ENCODE measurements at regions not wholly inside any gene's neighbourhood (a gene's known extent, or its start where the extent isn't known, plus 50 kb on each side); places are given as distances from the start of the nearest gene placed in this dataset.

DNA sequence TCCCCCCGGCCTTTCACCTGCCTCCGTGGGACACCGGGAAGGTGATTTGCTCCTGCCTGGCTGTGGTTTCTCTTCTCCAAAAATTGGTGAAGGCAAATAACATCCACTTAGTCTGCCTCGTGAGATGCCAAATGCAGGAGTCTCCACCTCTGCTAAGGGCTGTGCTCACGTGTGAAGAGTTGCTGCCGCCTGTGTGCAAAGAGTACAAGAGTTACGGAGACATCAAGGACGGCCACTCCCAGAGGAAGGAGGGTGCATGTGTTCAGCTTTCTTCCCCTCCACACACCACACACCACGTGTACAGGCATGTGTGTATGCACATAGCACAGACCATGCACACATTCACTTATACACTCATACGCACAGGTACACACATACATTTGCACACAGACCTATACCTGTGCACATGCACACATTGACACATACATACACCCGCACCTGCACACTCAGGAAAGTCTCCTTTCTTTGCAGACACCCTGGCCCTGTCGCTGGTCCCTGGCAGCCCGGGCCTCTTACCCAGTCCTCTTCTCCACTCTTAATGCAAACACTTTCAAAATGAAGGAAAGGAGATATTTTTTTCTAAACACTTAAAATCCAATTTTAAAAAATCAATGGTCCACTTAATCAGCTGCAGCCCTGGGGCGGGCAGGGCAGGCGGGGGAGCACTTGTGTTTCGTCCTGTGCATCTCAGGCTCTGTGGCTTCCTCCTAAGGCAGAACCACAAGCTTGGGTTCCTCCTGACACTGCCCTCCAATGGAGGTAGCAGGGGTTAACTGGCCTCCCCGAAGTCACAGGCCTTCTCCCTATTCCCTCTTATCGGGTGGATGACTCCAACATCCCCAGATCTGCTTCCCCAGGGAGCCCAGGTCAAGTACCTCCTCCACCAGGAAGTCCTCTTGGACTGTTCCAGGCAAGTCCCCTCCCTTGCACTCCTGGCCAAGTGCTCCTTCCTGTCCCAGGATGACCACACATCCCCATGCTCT lies 103.0 kb downstream of the CPZ start:
- H3K36me3 ChIP-seq = no peaks in the 10 kb centered on the region
- H3K27me3 ChIP-seq = peaks cover 0 to 39% (median 0%) of the 10 kb centered on the region in 3 donors
- 68 to 76% methylated on average over 18 of the region's 18 CpGs for WGBS, 2 donors
- DNase-seq = peak; percentile 50
- intact Hi-C loops (cut with DNase I) = no loop called here
- no peaks in the 10 kb centered on the region for H3K9me3 ChIP-seq
- TF ChIP-seq POLR2A (IDR thresholded peaks at IDR 0.05) (no peak), EP300 (IDR thresholded peaks at IDR 0.05) (no peak), POLR2AphosphoS5 (IDR thresholded peaks at IDR 0.05) (no peak)
- TF ChIP-seq, protein P1, sequence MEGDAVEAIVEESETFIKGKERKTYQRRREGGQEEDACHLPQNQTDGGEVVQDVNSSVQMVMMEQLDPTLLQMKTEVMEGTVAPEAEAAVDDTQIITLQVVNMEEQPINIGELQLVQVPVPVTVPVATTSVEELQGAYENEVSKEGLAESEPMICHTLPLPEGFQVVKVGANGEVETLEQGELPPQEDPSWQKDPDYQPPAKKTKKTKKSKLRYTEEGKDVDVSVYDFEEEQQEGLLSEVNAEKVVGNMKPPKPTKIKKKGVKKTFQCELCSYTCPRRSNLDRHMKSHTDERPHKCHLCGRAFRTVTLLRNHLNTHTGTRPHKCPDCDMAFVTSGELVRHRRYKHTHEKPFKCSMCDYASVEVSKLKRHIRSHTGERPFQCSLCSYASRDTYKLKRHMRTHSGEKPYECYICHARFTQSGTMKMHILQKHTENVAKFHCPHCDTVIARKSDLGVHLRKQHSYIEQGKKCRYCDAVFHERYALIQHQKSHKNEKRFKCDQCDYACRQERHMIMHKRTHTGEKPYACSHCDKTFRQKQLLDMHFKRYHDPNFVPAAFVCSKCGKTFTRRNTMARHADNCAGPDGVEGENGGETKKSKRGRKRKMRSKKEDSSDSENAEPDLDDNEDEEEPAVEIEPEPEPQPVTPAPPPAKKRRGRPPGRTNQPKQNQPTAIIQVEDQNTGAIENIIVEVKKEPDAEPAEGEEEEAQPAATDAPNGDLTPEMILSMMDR (IDR thresholded peaks at IDR 0.05) = no peak
- H3K27ac ChIP-seq = no peak overlapping the region
- no peaks in the 10 kb centered on the region for H3K4me1 ChIP-seq
- no peak overlapping the region for H3K4me3 ChIP-seq

DNA sequence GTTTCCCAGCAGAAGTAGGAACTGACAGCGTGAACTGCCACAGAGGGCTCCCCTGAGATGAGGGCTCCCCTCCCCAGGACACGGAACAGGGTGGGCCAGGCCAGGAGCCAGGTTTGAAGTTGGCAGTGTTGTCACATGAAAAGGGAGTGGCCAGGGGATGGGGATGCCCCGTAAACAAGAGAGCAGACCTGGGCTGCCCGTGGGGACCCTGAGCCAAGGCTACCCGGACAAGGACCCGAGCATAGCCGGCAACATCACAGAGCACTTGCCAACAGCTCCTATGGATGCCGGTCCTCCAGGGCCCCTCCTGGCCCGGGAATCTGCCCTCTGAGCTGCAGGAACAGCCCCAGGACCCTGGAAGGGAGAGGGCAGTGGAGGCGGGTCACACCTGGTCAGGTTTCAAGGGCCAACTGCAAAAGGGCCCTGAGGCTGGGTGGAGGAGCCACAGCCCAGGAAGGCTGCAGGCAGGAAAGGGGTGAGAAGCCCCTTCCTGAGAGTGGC lies 102.1 kb downstream of the CPZ start:
- peak; percentile 63 for DNase-seq
- Histone ChIP-seq H3K27ac (no peak overlapping the region), H3K4me1 (no peaks in the 10 kb centered on the region), H3K36me3 (no peaks in the 10 kb centered on the region), H3K4me3 (no peak overlapping the region), H3K9me3 (no peaks in the 10 kb centered on the region), H3K27me3 (peaks cover 0 to 41% (median 1%) of the 10 kb centered on the region in 3 donors)
- TF ChIP-seq POLR2AphosphoS5 (IDR thresholded peaks at IDR 0.05) (no peak), EP300 (IDR thresholded peaks at IDR 0.05) (no peak), POLR2A (IDR thresholded peaks at IDR 0.05) (no peak)
- TF ChIP-seq, protein P1 (IDR thresholded peaks at IDR 0.05) = no peak
- WGBS, 2 donors = 53 to 60% methylated on average over 10 of the region's 10 CpGs
- intact Hi-C loops (cut with DNase I) = no loop called here

DNA sequence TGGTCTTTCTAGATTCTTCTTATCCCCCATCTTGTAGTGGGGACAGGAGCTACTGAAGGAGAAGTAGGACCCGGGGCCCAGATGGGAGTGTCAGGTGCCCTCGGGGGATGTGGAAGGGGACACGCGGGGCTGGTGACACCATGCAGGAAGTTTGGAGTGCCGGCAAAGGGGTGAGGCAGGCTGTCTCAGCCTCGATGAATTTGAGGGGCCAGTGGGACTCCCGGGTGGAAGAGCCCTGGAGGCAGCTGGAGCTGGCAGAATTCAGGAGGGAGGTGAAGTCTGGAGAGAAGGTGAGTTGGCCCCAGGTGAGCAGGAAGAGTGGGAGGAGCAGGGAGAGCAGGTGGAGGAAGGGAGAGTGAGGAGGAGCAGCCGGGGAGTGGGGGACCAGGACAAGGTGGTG lies 101.7 kb downstream of the CPZ start:
- H3K36me3 ChIP-seq = no peaks in the 10 kb centered on the region
- H3K4me3 ChIP-seq = no peak overlapping the region
- no peaks in the 10 kb centered on the region for H3K4me1 ChIP-seq
- H3K9me3 ChIP-seq = no peaks in the 10 kb centered on the region
- WGBS, 2 donors = 64 to 66% methylated on average over 8 of the region's 8 CpGs
- TF ChIP-seq, protein P1 (IDR thresholded peaks at IDR 0.05) = no peak
- TF ChIP-seq POLR2A (IDR thresholded peaks at IDR 0.05) (no peak), EP300 (IDR thresholded peaks at IDR 0.05) (no peak), POLR2AphosphoS5 (IDR thresholded peaks at IDR 0.05) (no peak)
- H3K27ac ChIP-seq = no peak overlapping the region
- no peak for DNase-seq
- H3K27me3 ChIP-seq = peaks cover 0 to 41% (median 6%) of the 10 kb centered on the region in 3 donors
- intact Hi-C loops (cut with DNase I) = no loop called here

DNA sequence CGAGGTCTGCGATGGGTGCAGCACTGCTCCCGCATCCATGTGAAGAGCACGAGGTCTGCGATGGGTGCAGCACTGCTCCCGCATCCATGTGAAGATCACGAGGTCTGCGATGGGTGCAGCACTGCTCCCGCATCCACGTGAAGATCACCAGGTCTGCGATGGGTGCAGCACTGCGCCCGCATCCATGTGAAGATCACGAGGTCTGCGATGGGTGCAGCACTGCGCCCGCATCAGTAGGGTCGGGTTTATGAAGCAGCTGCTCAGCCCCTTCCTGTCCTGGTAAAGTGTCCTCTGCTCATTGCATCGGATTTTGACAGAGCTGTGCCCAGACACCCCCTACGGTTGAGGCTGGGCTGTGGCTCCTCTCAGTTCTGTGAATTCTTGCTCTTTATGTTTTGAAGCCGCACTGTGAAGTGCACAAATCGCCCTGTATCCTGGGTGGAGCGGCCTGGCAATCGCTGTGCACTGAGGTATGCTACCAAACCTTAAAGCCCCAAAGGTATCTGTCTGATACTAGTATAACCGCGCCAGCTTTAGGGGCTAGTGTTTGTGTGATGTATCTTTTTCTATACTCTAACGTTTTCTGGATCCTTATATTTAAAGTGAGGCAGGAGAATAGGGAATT lies 98.7 kb downstream of the CPZ start:
- intact Hi-C loops (cut with DNase I) = no loop called here
- 85 to 89% methylated on average over 27 of the region's 27 CpGs for WGBS, 2 donors
- Histone ChIP-seq H3K9me3 (no peaks in the 10 kb centered on the region), H3K4me3 (no peak overlapping the region), H3K36me3 (no peaks in the 10 kb centered on the region), H3K27ac (no peak overlapping the region), H3K27me3 (peaks cover 10 to 47% (median 22%) of the 10 kb centered on the region in 3 donors), H3K4me1 (no peaks in the 10 kb centered on the region)
- DNase-seq = no peak
- TF ChIP-seq EP300 (IDR thresholded peaks at IDR 0.05) (no peak), POLR2A (IDR thresholded peaks at IDR 0.05) (no peak)
